OCI-M1 (cell line): ENCODE measurements at regions not wholly inside any gene's neighbourhood (a gene's known extent, or its start where the extent isn't known, plus 50 kb on each side); places are given as distances from the start of the nearest gene placed in this dataset.
A peak's percentile ranks its signal among the peaks of the same experiment; 100 is the strongest.
"Not testable (repeated sequence)": the region's sequence is repeated elsewhere in the genome, so short reads cannot be mapped to it uniquely, and the experiment has no call there.

Source experiments
- DNase-seq: peaks from one replicate; lab custom pipeline; 2025; lab: John Stamatoyannopoulos, UW

- DNase-seq: not testable (repeated sequence)
Observed at GRCh38 chr7:55702831-55703230, 130.5 kb upstream of the VOPP1 start.

- not testable (repeated sequence) for DNase-seq
Observed at GRCh38 chr7:55699450-55699842, 127.1 kb upstream of the VOPP1 start.

GRCh38 chr7:55698607-55699449, 126.5 kb upstream of the VOPP1 start:
- not testable (repeated sequence) for DNase-seq

- DNase-seq: not testable (repeated sequence)
Observed at GRCh38 chr7:55695893-55696701, 123.8 kb upstream of the VOPP1 start.

GRCh38 chr7:55694484-55694883, 122.2 kb upstream of the VOPP1 start:
- not testable (repeated sequence) for DNase-seq

- not testable (repeated sequence) for DNase-seq
Observed at GRCh38 chr7:55688684-55689681, 116.7 kb upstream of the VOPP1 start.

GRCh38 chr7:55688261-55688660, 116.0 kb upstream of the VOPP1 start:
- DNase-seq: not testable (repeated sequence)

GRCh38 chr7:55687252-55687651, 115.0 kb upstream of the VOPP1 start:
- DNase-seq: not testable (repeated sequence)

GRCh38 chr7:55686771-55687170, 114.5 kb upstream of the VOPP1 start:
- not testable (repeated sequence) for DNase-seq

- DNase-seq: not testable (repeated sequence)
Observed at GRCh38 chr7:55683501-55683900, 111.2 kb upstream of the VOPP1 start.

GRCh38 chr7:55675589-55675988, 103.3 kb upstream of the VOPP1 start:
- DNase-seq: not testable (repeated sequence)

- DNase-seq: not testable (repeated sequence)
Observed at GRCh38 chr7:55673525-55673924, 101.2 kb upstream of the VOPP1 start.

GRCh38 chr7:55672084-55672483, 99.8 kb upstream of the VOPP1 start:
- DNase-seq: not testable (repeated sequence)

- peak; percentile 4 for DNase-seq
Observed at GRCh38 chr7:55657654-55658053, 85.4 kb upstream of the VOPP1 start.

- no peak for DNase-seq
Observed at GRCh38 chr7:55651057-55651456, 78.8 kb upstream of the VOPP1 start.

GRCh38 chr7:55649238-55649637, 76.9 kb upstream of the VOPP1 start:
- DNase-seq: no peak

GRCh38 chr7:55644567-55644966, 72.3 kb upstream of the VOPP1 start:
- DNase-seq: no peak

- no peak for DNase-seq
Observed at GRCh38 chr7:55642266-55642665, 70.0 kb upstream of the VOPP1 start.

- no peak for DNase-seq
Observed at GRCh38 chr7:55641811-55642210, 69.5 kb upstream of the VOPP1 start.

- DNase-seq: peak; percentile 62
Observed at GRCh38 chr7:55641273-55641691, 69.0 kb upstream of the VOPP1 start.

GRCh38 chr7:55639640-55640039, 67.3 kb upstream of the VOPP1 start:
- DNase-seq: no peak
